ENCODE measurements at regions not wholly inside any gene's neighbourhood (a gene's known extent, or its start where the extent isn't known, plus 50 kb on each side); places are given as distances from the start of the nearest gene placed in this dataset.

- no peaks in the 10 kb centered on the region for H3K9me3 ChIP-seq (replicated peaks in 1 of 2; ENCODE audit: control insufficient read depth in 2 of 2, insufficient read depth in 1 of 2, low read depth in 1 of 2, low read length in 2 of 2)
- WGBS, 2 donors (ENCODE audit: extremely low coverage in 2 of 2, insufficient read length in 2 of 2, insufficient replicate concordance in 1 of 2): no CpG with 5 or more reads among the region's 2 CpGs
- no peak overlapping the region for H4K8ac ChIP-seq (ENCODE audit: low read depth, low read length)
- DNase-seq (ENCODE audit: low spot score): no peak
- no peak overlapping the region for H2BK15ac ChIP-seq (ENCODE audit: low read length)
- H4K91ac ChIP-seq (ENCODE audit: low read depth, low read length, poor library complexity): no peak overlapping the region
- no peak overlapping the region for H3K18ac ChIP-seq (ENCODE audit: low read length)
- no peak overlapping the region for H3K4me3 ChIP-seq (ENCODE audit: low read length in 2 of 2)
- no peak overlapping the region for H2AFZ ChIP-seq (ENCODE audit: low read length)
- no peak overlapping the region for H3K4me2 ChIP-seq (ENCODE audit: insufficient read depth, low read length, poor library complexity, severe bottlenecking)
- no peaks in the 10 kb centered on the region for H3K27me3 ChIP-seq (ENCODE audit: control insufficient read depth in 3 of 3, insufficient read depth in 3 of 3, low read depth in 1 of 3, low read length in 3 of 3)
- H2AK5ac ChIP-seq (ENCODE audit: low read depth, low read length): no peak overlapping the region
- no peak overlapping the region for H3K27ac ChIP-seq (replicated peaks; ENCODE audit: low read length)
- H3K14ac ChIP-seq (ENCODE audit: low read length): no peak overlapping the region
- H3K23ac ChIP-seq (ENCODE audit: low read depth, low read length, poor library complexity): no peak overlapping the region
- H3K4me1 ChIP-seq (ENCODE audit: control insufficient read depth in 2 of 2, insufficient read depth in 1 of 2, low read depth in 1 of 2, low read length in 2 of 2): no peaks in the 10 kb centered on the region
- H2BK12ac ChIP-seq (ENCODE audit: low read length): no peak overlapping the region
- H2BK5ac ChIP-seq (ENCODE audit: low read length): no peak overlapping the region
- H3K79me1 ChIP-seq (ENCODE audit: low read depth, low read length): no peaks in the 10 kb centered on the region
- no peak overlapping the region for H3K4ac ChIP-seq (ENCODE audit: low read length)
- no peak overlapping the region for H2BK120ac ChIP-seq (ENCODE audit: low read depth, low read length)
- H3K36me3 ChIP-seq (replicated peaks in 1 of 2; ENCODE audit: control insufficient read depth in 2 of 2, insufficient read depth in 2 of 2, low read length in 2 of 2): no peaks in the 10 kb centered on the region
- H3K9ac ChIP-seq (ENCODE audit: low read depth, low read length, poor library complexity): no peak overlapping the region
These were observed 82.3 kb upstream of the EDNRA start for GRCh38 chr4:147398556-147398955.

DNA sequence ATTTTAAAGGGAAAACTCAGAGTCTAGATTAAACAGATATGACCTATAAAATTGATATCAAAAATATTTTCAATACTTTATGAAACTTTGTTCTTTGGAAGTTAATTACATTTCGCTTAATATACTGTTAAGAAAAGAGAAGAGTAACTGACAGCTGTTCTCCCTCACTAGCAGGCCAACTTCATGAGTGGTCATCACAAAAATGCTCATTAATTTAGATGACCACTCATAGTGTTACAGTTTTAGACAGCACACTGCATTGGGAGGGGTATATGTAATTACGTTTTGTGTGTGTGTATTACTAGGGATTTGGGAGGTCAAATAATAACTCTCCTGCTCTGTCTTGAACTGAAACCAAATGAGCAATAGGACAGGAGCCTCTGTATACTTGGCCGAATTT is 80.2 kb upstream of the EDNRA start:
- H3K27ac ChIP-seq (replicated peaks; ENCODE audit: low read length): no peak overlapping the region
- no peak overlapping the region for H2BK15ac ChIP-seq (ENCODE audit: low read length)
- H2AK5ac ChIP-seq (ENCODE audit: low read depth, low read length): no peak overlapping the region
- no peak overlapping the region for H3K4me3 ChIP-seq (ENCODE audit: low read length in 2 of 2)
- no peak overlapping the region for H3K14ac ChIP-seq (ENCODE audit: low read length)
- H2BK120ac ChIP-seq (ENCODE audit: low read depth, low read length): no peak overlapping the region
- DNase-seq (ENCODE audit: low spot score): no peak
- no peaks in the 10 kb centered on the region for H3K79me1 ChIP-seq (ENCODE audit: low read depth, low read length)
- H3K18ac ChIP-seq (ENCODE audit: low read length): no peak overlapping the region
- no peak overlapping the region for H2BK5ac ChIP-seq (ENCODE audit: low read length)
- H4K8ac ChIP-seq (ENCODE audit: low read depth, low read length): no peak overlapping the region
- no peak overlapping the region for H3K9ac ChIP-seq (ENCODE audit: low read depth, low read length, poor library complexity)
- H3K9me3 ChIP-seq (replicated peaks in 1 of 2; ENCODE audit: control insufficient read depth in 2 of 2, insufficient read depth in 1 of 2, low read depth in 1 of 2, low read length in 2 of 2): no peaks in the 10 kb centered on the region
- H3K23ac ChIP-seq (ENCODE audit: low read depth, low read length, poor library complexity): no peak overlapping the region
- H3K27me3 ChIP-seq (ENCODE audit: control insufficient read depth in 3 of 3, insufficient read depth in 3 of 3, low read depth in 1 of 3, low read length in 3 of 3): no peaks in the 10 kb centered on the region
- no CpG with 5 or more reads among the region's 3 CpGs for WGBS, 2 donors (ENCODE audit: extremely low coverage in 2 of 2, insufficient read length in 2 of 2, insufficient replicate concordance in 1 of 2)
- H3K4ac ChIP-seq (ENCODE audit: low read length): no peak overlapping the region
- no peak overlapping the region for H4K91ac ChIP-seq (ENCODE audit: low read depth, low read length, poor library complexity)
- no peak overlapping the region for H3K4me2 ChIP-seq (ENCODE audit: insufficient read depth, low read length, poor library complexity, severe bottlenecking)
- H2AFZ ChIP-seq (ENCODE audit: low read length): no peak overlapping the region
- no peaks in the 10 kb centered on the region for H3K36me3 ChIP-seq (replicated peaks in 1 of 2; ENCODE audit: control insufficient read depth in 2 of 2, insufficient read depth in 2 of 2, low read length in 2 of 2)
- no peak overlapping the region for H2BK12ac ChIP-seq (ENCODE audit: low read length)
- no peaks in the 10 kb centered on the region for H3K4me1 ChIP-seq (ENCODE audit: control insufficient read depth in 2 of 2, insufficient read depth in 1 of 2, low read depth in 1 of 2, low read length in 2 of 2)

DNA sequence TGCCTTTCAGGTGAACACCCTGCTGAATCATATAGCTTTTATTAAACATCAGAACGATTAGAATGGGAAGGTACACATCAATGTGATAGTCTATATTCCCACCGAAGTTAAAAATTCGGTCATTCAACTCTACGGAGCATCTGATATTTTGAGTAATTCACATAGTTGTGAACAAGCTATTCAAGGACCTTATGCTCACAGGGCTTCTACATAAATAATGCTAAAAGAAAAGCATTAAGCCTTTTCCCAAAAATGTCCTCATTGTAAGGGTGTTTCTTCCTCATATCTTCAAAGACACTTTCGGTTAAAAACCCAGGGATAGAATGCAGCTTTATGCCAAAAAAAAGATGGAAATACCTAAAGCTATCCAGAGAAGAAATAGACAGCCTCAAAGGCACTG is 79.7 kb upstream of the EDNRA start:
- Histone ChIP-seq H3K27me3 (ENCODE audit: control insufficient read depth in 3 of 3, insufficient read depth in 3 of 3, low read depth in 1 of 3, low read length in 3 of 3) (no peaks in the 10 kb centered on the region), H3K9ac (ENCODE audit: low read depth, low read length, poor library complexity) (no peak overlapping the region), H3K4ac (ENCODE audit: low read length) (no peak overlapping the region), H4K8ac (ENCODE audit: low read depth, low read length) (no peak overlapping the region), H4K91ac (ENCODE audit: low read depth, low read length, poor library complexity) (no peak overlapping the region), H2AK5ac (ENCODE audit: low read depth, low read length) (no peak overlapping the region), H3K14ac (ENCODE audit: low read length) (no peak overlapping the region), H3K36me3 (replicated peaks in 1 of 2; ENCODE audit: control insufficient read depth in 2 of 2, insufficient read depth in 2 of 2, low read length in 2 of 2) (no peaks in the 10 kb centered on the region), H3K79me1 (ENCODE audit: low read depth, low read length) (no peaks in the 10 kb centered on the region), H3K18ac (ENCODE audit: low read length) (no peak overlapping the region), H2BK5ac (ENCODE audit: low read length) (no peak overlapping the region), H2BK15ac (ENCODE audit: low read length) (no peak overlapping the region), H3K27ac (replicated peaks; ENCODE audit: low read length) (no peak overlapping the region), H3K4me1 (ENCODE audit: control insufficient read depth in 2 of 2, insufficient read depth in 1 of 2, low read depth in 1 of 2, low read length in 2 of 2) (no peaks in the 10 kb centered on the region), H2BK12ac (ENCODE audit: low read length) (no peak overlapping the region), H2BK120ac (ENCODE audit: low read depth, low read length) (no peak overlapping the region), H3K4me2 (ENCODE audit: insufficient read depth, low read length, poor library complexity, severe bottlenecking) (no peak overlapping the region), H2AFZ (ENCODE audit: low read length) (no peak overlapping the region), H3K9me3 (replicated peaks in 1 of 2; ENCODE audit: control insufficient read depth in 2 of 2, insufficient read depth in 1 of 2, low read depth in 1 of 2, low read length in 2 of 2) (no peaks in the 10 kb centered on the region), H3K4me3 (ENCODE audit: low read length in 2 of 2) (no peak overlapping the region), H3K23ac (ENCODE audit: low read depth, low read length, poor library complexity) (no peak overlapping the region)
- WGBS, 2 donors (ENCODE audit: extremely low coverage in 2 of 2, insufficient read length in 2 of 2, insufficient replicate concordance in 1 of 2): no CpG with 5 or more reads among the region's 5 CpGs
- DNase-seq (ENCODE audit: low spot score): no peak

DNA sequence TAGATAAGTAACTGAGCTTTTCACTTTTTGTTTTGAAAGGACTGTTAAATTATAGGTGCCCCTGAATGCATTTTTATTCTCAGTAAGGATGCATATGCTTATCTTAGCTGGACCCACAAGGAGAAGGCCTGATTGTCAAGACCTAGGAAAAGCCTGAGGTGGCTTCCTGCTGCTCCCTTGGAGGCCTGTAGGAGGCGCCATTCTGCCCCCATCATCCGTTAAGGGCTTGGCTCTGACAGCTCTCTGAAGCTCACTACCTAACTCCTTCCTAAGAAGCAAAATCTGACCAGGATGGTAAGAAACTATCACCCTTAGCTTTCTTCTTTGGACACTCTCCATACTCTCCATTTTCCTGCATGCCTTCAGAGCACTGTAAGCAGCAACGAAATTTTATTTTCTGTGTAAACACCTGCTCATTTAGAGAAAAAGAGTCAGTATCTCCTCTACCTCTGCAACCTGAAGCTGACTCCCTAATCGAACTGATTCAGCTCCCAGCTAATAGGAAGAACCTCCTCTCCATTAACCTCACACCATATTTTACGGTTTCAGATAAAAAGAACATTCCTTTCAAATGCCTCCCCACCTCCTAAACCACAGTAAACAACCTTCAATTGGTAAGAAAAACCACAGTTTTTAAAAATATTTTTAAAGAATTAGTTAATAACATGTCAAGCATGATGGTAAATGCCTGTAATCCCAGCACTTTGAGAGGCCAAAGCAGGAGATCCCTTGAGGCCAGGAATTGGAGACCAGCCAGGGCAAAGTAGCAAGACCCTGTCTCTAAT is 73.4 kb upstream of the EDNRA start:
- Histone ChIP-seq H3K9me3 (replicated peaks in 1 of 2; ENCODE audit: control insufficient read depth in 2 of 2, insufficient read depth in 1 of 2, low read depth in 1 of 2, low read length in 2 of 2) (no peaks in the 10 kb centered on the region), H3K36me3 (replicated peaks in 1 of 2; ENCODE audit: control insufficient read depth in 2 of 2, insufficient read depth in 2 of 2, low read length in 2 of 2) (no peaks in the 10 kb centered on the region), H3K4me1 (ENCODE audit: control insufficient read depth in 2 of 2, insufficient read depth in 1 of 2, low read depth in 1 of 2, low read length in 2 of 2) (no peaks in the 10 kb centered on the region), H3K18ac (ENCODE audit: low read length) (no peak overlapping the region), H2AFZ (ENCODE audit: low read length) (no peak overlapping the region), H3K9ac (ENCODE audit: low read depth, low read length, poor library complexity) (no peak overlapping the region), H3K79me1 (ENCODE audit: low read depth, low read length) (peaks cover 3% of the 10 kb centered on the region), H4K91ac (ENCODE audit: low read depth, low read length, poor library complexity) (no peak overlapping the region), H2AK5ac (ENCODE audit: low read depth, low read length) (no peak overlapping the region), H3K23ac (ENCODE audit: low read depth, low read length, poor library complexity) (no peak overlapping the region), H2BK12ac (ENCODE audit: low read length) (no peak overlapping the region), H2BK15ac (ENCODE audit: low read length) (no peak overlapping the region), H3K27ac (replicated peaks; ENCODE audit: low read length) (no peak overlapping the region), H4K8ac (ENCODE audit: low read depth, low read length) (no peak overlapping the region), H3K4me3 (ENCODE audit: low read length in 2 of 2) (no peak overlapping the region), H3K4me2 (ENCODE audit: insufficient read depth, low read length, poor library complexity, severe bottlenecking) (no peak overlapping the region), H3K14ac (ENCODE audit: low read length) (no peak overlapping the region), H3K4ac (ENCODE audit: low read length) (no peak overlapping the region), H3K27me3 (ENCODE audit: control insufficient read depth in 3 of 3, insufficient read depth in 3 of 3, low read depth in 1 of 3, low read length in 3 of 3) (no peaks in the 10 kb centered on the region), H2BK5ac (ENCODE audit: low read length) (no peak overlapping the region), H2BK120ac (ENCODE audit: low read depth, low read length) (no peak overlapping the region)
- no peak for DNase-seq (ENCODE audit: low spot score)
- WGBS, 2 donors (ENCODE audit: extremely low coverage in 2 of 2, insufficient read length in 2 of 2, insufficient replicate concordance in 1 of 2): no CpG with 5 or more reads among the region's 5 CpGs

All from neuronal stem cell (in vitro differentiated cells).